HPDE6-E6E7 (cell line): ENCODE measurements at regions not wholly inside any gene's neighbourhood (a gene's known extent, or its start where the extent isn't known, plus 50 kb on each side); places are given as distances from the start of the nearest gene placed in this dataset.
"Not testable (repeated sequence)": the region's sequence is repeated elsewhere in the genome, so short reads cannot be mapped to it uniquely, and the experiment has no call there.

Experiments used
- DNase-seq: peaks from one replicate; pipeline ENCODE4 v3.0.0; 2011; ENCODE audit warnings: missing footprints; ENCODE audit errors: extremely low spot score

DNA sequence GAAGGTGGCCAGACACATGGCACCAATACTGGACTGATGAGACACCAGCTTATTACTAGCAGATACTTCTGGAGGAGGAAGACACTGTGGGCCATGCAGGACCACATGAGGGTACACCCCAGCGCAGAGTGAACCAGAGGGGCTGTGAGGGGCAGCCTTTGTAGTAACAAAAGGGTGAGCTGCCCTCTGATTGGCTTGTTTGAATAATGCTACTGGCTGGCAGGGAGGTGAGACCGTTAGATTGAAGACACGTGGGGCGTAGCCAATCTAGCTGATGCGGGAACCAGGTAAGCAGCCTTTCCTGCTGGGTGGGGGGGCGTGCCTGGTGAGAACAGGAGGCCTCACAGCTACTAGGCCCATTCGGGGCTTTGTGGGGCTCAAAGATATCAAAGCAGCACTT is 102.8 kb upstream of the SEC14L1 start:
- no peak for DNase-seq

DNA sequence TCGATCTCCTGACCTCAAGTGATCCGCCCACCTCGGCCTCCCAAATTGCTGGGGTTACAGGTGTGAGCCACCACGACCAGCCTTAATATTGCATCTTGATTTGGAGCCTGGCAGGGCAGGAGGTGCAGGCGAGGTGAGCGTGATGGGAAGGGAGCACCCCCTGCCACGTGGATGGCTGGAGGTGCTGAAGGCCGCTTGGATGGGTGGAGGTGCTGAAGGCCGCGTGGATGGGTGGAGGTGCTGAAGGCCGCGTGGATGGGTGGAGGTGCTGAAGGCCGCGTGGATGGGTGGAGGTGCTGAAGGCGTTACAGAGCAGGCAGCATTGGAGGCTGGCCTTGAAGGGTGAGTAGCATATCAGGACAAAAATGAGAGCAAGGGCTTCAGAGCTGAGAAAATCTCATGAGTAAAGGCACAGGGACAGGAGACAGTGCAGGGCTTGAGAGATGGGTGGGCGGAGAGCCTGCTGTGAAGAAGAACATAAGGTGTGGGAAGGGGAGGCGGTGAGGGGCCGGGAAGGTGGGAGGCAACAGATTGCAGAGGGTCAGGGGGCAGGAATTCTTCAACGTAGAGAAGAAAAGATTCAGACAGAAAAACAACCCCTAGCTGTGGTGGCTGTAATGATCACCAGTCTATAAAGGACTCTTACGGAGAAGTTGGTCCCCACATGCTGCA is 101.7 kb upstream of the SEC14L1 start:
- no peak for DNase-seq

DNA sequence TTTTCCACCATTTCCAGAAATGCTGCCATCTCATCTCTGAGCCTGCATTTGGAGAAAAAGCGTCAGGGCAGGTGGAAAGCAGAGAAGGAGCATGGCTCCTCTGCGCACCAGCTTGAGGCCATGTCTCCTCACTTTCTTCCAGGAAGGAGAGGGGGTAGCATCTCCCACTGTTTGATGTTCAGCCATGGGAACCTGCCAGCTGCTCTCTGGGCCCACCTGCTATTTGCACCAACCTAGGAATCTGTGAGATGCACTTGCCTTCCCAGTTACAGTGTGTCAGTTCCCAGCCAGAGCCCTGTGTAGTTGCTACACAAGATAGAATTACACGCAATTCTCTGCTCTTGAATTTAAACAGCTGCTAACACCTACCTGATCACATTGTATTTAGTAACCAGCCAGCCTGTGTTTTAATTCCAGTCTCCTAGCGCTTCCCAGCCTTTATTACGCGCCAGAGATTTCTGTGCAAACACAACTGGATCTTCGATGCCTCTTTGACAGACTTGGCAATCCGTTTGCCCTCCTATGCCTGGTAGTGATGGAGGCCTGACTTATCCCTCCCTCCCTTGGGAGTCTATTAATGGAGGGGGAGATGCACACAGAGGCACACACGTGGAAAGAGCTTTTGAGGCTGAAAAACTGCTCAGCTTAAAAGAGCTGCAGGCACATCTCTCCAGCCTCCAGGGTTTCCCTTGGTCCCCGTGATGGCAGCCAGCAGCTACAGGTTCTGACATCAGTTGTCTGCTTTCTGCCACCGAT is 98.1 kb upstream of the SEC14L1 start:
- DNase-seq, result no peak

DNA sequence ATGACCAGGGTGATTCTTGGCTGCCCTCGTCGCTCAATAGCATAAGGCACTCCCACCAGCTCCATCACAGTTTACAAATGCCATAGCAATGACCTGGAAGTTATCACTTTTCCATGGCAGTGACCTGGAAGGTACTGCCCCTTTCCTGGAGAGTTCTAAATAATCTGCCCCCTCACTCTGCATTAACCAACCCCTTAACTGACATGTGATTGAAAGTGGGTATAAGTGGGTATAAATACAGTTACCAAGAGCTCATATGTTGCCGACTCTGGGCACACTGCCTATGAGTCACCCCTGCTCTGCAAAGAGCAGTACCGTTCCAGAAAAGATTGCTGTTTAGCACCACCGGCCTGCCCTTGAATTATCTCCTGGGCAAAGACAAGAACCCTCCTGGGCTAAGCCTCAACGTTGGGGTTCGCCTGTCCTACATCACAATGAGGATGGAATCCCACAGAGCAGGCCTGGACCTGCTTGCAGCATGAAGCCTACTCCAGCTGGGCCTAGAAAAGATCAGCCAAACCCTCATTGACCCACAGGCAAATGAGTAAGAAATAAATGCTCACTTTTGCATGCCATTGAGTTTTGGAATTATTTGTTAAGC is 95.2 kb upstream of the SEC14L1 start:
- DNase-seq, result peak; percentile 57

DNA sequence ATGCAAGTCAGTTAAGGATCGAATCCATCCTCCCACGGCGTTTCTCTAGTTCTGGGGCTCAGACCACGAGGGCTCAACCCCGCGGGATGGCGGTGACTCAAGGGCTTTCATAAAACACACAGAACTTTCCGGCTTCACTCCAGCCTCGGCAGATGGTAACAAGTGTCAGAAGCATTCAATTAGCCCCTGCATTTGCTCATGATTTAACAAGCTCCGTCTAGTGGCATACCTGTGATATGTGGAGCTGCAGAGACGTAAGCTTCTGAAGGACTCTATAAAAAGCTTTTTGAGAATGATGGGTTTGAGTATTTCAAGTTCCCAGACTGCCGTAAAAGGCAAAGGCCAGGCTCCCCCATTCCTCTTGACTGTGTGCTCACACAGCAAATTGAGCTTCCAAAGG is 91.3 kb upstream of the SEC14L1 start:
- no peak for DNase-seq

DNA sequence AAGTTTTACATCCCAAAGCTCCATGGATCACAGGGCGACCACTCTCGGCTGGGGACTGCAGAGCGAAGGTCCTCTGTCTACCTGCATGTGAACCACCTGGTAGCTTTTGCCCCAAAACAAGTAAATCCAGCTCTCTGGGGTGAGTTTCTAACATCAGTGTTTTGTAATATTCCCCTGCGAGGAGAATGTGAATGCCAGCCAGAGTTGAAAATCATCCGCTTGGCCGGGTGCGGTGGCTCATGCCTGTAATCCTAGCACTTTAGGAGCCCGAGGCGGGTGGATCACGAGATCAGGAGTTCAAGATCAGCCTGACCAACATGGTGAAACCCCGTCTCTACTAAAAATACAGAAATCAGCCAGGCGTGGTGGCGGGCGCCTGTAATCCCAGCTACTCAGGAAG is 89.9 kb upstream of the SEC14L1 start:
- DNase-seq, result not testable (repeated sequence)

DNA sequence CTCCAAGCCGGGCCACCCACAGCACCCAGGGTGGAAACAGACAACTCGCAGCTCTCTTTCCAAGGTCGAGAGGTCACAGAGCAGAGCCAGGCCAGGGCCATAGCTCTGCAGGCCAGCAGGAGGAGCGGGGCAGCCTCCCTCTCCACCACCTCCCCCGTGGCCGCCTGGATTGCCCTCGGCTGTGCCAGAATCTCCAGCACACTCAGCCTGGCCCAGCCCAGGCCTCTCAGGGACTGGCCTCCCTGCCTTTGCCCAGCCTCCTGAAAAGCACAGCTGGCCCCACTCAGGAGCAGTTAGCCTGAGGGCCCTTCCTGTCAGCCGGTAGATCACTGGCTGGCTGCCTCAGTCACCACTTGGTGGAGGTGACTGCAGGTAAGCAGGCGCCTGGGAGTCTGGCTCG is 85.8 kb upstream of the SEC14L1 start:
- DNase-seq, result no peak

DNA sequence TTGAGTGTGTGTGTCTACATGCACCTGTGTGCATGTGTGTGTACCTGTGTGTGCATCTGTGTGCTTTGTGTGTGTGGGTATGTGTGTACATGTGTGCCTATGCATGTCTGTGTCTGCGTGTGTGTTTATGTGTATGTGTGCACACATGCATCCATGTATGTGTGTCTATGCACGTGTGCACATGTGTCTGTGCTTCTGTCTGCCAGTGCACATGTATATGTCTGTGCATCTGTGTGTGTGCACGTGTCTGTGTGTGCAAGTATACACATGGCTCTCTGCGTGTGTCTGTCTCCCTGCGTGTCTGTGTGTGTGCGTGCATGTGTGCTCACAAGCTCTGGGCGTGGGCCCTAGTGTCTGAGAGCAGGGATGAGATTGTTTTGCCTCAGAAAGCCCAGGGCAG is 85.3 kb upstream of the SEC14L1 start:
- DNase-seq, result no peak

DNA sequence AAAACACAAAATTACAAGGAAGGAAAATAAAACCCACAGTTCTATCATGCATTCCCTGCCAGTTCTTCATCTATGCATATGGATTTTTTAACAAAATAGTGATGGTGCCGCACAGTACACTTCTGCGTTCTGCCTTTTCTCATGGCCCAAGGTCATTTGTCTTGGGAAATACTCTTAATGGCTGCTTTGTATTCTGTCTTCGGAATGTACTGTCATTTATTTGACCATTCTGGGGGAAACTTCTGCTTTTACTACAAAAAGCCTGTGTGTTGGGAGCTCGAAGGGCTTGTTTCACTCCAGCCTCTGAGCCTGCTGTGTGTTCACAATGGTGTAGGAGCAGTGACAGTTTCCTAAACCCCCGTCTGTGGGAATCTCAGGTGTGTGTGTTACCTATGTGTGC is 82.8 kb upstream of the SEC14L1 start:
- no peak for DNase-seq

DNA sequence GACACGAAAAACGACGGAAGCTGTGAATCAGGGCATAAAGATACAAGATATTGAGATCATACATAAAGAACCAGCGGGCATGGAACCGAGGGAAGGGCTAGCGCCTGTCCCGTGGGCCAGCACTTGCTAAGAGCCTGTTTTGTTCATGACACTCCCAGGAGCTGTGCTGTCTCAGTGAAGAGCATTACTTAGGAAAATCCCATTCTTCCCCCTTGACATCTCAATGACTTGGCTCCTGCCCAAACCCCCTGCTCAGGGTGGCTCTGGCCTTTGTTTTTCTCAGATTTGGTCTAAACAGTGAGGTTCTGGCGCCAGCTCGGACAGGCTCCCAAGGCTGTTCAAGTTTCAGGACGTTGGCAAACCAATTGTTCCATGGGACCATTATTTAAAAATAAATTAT is 79.1 kb upstream of the SEC14L1 start:
- no peak for DNase-seq

DNA sequence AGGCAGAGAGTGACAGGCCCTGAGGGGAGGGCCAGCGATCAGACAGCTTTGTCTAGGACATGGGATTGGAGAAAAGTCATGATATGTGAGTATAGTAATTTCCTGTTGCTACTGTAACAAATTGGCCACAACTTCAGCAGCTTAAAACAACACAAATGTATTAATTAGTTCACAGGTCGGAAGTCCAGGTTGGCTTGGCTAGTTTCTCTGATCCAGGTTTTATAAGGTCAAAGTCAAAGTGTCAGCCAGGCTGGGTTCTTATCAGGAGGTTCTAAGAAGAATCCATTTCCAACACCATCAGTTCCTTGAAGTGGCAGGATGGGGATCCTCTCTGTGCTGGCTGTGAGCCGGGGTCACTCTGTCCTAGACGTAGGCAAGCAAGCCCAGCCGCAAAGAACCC is 76.2 kb upstream of the SEC14L1 start:
- DNase-seq, result no peak

DNA sequence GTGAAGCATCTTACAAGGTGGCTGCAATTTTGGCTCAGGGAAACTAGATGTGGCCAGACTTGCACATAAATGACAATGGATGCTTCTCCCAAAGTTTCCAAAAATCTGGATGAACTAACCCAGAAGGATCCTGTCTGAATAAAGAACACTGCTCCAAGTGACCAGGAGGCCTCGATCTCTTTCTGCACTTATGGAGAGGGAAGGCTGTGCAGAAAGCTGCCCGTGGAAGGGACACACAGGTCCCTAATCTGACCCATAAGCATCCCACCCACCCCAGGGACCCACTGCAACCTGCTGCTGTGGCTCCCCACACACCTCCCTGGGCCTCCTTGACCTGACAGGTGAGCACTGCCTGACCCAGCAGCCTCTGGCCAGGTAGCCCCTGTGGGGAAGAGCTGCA is 74.6 kb upstream of the SEC14L1 start:
- no peak for DNase-seq

DNA sequence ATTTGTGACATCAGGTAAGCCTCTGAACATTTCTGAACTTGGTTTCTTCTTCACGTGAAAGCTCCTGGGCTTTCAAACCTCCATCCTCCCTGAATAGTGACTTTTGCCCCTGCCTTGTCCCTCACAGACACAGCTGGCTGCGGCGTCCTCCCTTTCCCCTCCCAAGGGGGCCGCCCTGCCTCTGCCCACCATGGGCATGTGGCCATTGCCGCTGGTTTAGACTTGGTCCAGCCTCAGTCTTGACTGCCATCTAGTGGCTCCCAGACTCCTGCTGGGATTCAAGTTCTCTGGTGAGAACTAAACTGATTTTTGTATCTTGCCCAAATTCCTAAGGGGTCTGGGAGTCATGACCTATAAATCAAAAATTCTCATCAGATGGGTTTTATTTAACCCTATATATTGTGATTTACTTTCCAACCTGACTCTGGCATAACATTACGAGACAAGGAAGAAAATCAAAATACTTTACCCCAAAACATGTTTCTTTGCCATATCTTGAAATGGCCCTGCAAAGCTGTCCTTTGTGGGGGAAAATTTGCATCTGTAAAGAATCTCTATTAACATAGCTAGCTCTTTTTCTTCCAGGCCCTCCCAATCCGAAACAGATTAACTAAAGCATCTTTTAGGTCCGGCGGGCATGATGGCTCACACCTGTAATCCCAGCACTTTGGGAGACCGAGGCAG is 73.9 kb upstream of the SEC14L1 start:
- peak; percentile 68 for DNase-seq

DNA sequence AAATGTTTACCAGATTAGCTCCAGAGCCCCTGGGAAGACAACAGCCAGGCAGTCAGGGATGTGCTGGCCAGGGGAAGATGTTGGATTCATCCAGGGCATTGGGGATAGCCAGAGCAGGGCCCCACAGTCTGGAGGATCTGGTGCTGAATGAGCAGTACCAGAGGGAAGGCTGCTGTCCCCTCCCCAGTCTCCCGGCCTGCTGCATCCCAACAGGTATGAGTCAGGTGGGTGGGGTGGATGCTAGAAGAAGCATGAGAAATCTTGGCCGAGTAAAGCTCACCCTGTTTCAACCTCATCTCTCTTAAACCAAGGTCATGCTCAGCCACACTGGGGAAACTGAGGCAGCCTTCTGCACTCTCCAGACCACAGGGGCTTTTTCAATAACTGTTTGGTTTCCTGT is 71.9 kb upstream of the SEC14L1 start:
- DNase-seq, result peak; percentile 74

DNA sequence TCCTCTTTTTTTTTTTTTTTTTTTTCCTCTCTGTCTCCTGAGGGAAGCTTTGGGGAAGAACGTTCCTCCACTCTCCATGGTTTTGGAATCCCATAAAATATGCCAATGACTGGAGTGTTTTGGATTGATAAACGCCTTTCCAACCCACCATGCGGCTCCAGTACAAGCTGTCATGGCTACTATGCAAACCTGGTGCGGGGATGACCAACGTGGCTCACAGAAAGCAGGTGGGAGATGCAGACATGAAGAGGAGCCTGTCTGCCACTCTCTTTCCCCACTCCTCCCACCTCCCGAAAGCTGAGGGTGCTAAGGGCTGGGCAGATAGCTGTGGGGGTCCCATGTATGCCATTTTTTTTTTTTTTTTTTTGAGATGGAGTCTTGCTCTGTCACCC is 69.9 kb upstream of the SEC14L1 start:
- DNase-seq, result no peak

DNA sequence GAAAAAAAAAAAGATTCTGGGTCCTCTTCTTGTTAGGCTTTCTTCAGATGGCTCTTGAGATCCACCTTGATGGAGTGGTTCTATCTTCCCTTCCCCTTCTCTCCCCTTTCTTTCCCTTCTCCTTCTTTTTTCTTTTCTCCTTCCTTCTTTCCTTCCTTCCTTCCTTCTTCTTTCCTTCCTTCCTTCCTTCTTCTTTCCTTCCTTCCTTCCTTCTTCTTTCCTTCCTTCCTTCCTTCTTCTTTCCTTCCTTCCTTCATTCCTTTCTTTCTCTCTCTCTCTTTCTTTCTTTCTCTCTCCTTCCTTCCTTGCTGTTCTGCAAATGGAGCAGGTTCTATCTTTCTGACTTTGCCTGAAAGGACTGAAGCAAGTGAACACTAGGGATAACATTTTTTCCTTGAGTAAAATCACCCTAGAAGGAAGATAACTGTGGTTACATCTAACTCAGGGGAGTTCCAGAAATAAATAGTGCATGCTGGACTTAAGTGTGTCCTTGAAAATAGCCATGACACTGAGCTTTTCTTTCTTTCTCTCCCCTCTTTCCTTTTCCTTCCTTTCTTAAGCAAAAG is 68.8 kb upstream of the SEC14L1 start:
- no peak for DNase-seq

DNA sequence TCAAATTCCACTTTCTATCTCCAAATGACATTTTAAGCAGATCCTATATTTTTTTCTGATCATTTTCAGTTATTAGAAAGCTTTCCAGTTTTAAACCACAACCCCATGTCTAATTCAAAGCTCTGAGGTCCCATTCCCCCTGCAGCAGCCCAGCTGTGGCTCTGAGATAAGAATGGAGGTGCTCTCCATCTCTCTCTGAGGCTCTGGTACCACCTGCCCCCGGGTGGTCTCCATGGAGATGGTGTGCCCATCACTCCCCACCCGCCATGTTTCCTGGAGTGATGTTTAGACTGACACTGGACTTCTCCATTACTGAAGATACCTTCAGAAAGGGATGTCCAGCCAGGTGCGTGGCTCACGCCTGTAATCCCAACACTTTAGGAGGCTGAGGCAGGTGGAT is 68.1 kb upstream of the SEC14L1 start:
- no peak for DNase-seq

DNA sequence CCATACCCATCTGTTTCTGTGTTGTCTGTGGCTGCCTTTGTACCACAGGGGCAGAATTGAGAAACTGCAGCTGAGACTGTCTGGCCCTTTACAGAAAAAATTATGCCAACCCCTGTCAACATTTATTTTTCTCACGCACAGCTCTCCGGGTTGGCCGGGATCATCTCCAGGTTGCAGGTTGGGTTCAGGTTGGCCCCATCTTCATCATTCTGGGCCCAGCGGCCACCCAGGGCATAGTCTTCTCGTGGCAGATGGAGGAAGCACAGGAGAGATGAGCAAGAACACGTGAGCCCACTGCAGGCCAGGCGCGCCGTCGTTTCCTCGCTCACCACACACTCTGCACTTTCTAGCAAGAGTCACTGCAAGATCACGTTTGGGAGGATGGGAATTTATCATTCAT is 66.1 kb upstream of the SEC14L1 start:
- DNase-seq, result no peak

DNA sequence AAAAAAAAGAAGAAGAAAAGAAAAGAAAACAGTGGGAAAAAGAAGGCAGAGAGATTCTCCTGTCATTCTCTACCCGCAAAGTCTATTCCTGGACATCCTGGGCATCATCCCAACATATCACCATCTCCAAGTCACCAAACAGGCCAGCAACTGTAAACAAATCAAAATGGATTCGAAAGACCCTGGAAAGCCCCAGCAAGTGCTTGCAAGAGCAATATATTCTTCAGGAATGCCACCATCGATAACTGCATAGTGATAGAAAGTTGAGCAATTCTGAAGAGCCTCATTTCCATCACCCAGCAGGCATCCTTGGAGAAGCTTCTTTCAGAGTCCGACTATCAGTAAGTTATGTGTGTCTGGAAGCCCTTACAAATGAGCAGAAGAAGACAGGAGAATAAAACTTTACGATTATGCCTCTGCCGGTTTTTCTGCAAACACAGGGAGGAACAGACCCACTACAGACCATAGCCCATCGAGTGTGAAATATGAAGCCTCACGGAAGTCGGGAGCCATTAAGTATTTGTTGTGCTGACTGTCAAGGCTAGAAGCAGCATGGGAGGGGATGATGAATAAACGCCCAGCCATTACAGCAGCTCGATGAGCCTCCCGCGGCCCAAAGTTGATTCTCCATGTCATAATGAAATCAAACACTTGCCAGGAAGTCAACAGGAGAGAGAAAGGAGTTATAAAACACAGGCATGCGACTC is 64.5 kb upstream of the SEC14L1 start:
- DNase-seq, result no peak

DNA sequence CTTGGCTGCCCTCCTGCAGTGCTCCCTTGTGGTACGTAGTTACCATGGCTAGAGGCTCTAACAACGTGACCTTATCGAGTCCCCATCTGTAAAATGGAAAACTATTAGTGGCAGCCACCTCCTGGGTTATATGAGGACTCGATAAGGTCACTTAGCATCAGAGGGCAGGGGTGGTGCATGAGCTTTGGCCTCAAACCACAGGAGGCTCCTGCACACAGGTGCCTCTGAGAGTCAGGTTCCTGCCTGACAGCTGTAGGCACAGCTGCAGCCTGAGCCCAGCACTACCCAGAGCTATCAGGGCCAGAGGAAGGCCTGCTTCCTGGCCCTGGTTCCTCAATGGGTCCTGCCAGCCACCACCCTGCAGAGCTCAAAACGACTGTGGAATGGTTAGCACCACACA is 57.2 kb upstream of the SEC14L1 start:
- DNase-seq, result no peak

DNA sequence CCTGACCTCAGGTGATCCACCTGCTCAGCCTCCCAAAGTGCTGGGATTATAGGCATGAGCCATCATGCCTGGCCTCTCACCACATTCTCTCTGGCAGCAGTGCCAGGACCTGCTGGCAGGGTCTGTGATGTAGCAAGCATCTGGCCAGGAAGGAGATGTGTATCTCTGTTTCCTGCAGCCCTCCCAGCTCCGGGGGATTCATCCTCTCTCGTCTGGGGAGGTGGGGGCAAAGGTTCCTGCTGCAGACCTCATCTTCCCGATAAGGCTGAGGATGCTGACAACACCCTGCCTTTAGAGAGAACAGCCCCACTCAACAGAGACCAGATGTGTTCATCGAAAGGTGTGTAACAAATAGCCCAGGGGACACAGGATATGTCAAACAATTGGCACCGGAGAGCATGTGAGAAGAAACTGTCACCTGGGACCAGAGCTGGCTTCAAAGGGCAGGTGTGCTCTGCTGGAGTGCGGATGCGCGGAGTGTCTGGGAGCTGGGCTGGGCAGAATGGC is 54.8 kb upstream of the SEC14L1 start:
- DNase-seq, result no peak
